Astrocyte of the spinal cord (primary cell): ENCODE measurements at regions not wholly inside any gene's neighbourhood (a gene's known extent, or its start where the extent isn't known, plus 50 kb on each side); places are given as distances from the start of the nearest gene placed in this dataset.

Source experiments
- DNase-seq: peaks from one replicate; pipeline ENCODE4 v3.0.0; 2011; ENCODE audit warnings: low read depth, low spot score
- H3K4me3 ChIP-seq: 2 replicates; pipeline ENCODE4 v1.5.1; 2011; ENCODE audit warnings: low read depth, mild to moderate bottlenecking, low read length, moderate library complexity
- in situ Hi-C: cut with HindIII; loops from 2 replicates; pipeline ENCODE4 v1.10.0; 2017; ENCODE audit warnings: low sequenced_read_pairs
- TF ChIP-seq, protein P1 (sequence below): IDR thresholded peaks from 2 replicates; pipeline ENCODE4 v1.5.1; 2012; ENCODE audit warnings: low read depth, mild to moderate bottlenecking, low read length, inconsistent platforms

DNA sequence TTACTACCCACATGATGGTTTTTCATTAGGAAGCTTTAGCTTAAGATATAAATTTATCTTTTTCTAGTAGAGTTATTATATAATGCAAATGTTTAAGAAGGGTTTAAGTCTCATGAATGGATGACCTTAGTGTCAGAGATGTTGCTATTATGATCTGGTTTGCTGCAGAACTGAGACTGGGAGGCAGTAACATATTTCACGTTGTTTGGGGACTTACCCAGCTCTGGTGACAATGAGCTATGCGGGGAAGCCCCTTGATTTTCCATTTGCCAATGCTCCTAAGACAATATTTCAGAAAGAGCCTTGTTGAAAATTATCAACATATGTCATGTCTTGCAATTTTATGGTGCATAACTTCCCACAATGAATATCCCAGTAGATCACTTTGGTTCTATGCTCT lies 754.6 kb downstream of the REEP3 start:
- no peak for DNase-seq
- TF ChIP-seq, protein P1, sequence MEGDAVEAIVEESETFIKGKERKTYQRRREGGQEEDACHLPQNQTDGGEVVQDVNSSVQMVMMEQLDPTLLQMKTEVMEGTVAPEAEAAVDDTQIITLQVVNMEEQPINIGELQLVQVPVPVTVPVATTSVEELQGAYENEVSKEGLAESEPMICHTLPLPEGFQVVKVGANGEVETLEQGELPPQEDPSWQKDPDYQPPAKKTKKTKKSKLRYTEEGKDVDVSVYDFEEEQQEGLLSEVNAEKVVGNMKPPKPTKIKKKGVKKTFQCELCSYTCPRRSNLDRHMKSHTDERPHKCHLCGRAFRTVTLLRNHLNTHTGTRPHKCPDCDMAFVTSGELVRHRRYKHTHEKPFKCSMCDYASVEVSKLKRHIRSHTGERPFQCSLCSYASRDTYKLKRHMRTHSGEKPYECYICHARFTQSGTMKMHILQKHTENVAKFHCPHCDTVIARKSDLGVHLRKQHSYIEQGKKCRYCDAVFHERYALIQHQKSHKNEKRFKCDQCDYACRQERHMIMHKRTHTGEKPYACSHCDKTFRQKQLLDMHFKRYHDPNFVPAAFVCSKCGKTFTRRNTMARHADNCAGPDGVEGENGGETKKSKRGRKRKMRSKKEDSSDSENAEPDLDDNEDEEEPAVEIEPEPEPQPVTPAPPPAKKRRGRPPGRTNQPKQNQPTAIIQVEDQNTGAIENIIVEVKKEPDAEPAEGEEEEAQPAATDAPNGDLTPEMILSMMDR = no peak
- H3K4me3 ChIP-seq = no peak overlapping the region
- in situ Hi-C loops = no loop called here

- in situ Hi-C loops = no loop called here
- H3K4me3 ChIP-seq = no peak overlapping the region
- TF ChIP-seq, protein P1 = no peak
- DNase-seq = no peak
These were observed 756.3 kb downstream of the REEP3 start for GRCh38 chr10:64277536-64277935.

GRCh38 chr10:64283621-64284020 lies 762.4 kb downstream of the REEP3 start:
- no peak overlapping the region for H3K4me3 ChIP-seq
- in situ Hi-C loops = no loop called here
- no peak for DNase-seq
- TF ChIP-seq, protein P1 = no peak

DNA sequence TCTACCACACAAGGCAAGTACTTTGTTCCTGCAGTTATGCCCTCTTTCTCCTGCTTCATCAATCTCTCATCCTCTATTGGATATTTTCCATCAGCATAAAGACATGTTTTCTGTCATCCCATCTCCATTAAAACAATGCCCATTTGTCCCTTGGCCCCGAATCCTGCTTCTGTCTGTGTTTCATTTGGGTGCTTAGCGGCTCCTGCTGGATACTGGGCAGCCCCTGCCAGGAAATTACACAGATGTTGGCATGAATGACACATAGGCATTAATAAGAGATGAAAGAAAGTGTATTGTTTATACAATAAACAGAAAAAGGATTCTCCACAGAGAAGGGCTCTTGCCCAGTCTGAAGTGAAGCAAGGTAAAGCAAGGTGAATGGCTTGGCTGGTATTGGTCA lies 765.3 kb downstream of the REEP3 start:
- in situ Hi-C loops = no loop called here
- no peak for DNase-seq
- no peak overlapping the region for H3K4me3 ChIP-seq
- TF ChIP-seq, protein P1 = no peak

- in situ Hi-C loops = no loop called here
- TF ChIP-seq, protein P1 = no peak
- DNase-seq = no peak
- no peak overlapping the region for H3K4me3 ChIP-seq
These were observed 767.2 kb downstream of the REEP3 start for GRCh38 chr10:64288404-64288803.

GRCh38 chr10:64303566-64303965 lies 782.4 kb downstream of the REEP3 start:
- no peak for DNase-seq
- H3K4me3 ChIP-seq = no peak overlapping the region
- TF ChIP-seq, protein P1 = no peak
- in situ Hi-C loops = no loop called here
